LNCaP clone FGC (cell line): ENCODE measurements at regions not wholly inside any gene's neighbourhood (a gene's known extent, or its start where the extent isn't known, plus 50 kb on each side); places are given as distances from the start of the nearest gene placed in this dataset.

Source experiments
- DNase-seq: peaks from one replicate; pipeline ENCODE4 v3.0.0-alpha.2; 2011; ENCODE audit warnings: low read depth
- H3K4me3 ChIP-seq: 2 replicates; pipeline ENCODE4 v1.5.1; 2011; ENCODE audit warnings: mild to moderate bottlenecking, low read depth, low read length, control low read depth
- CTCF ChIP-seq: IDR thresholded peaks from 2 replicates; pipeline ENCODE4 v1.5.1; 2012; ENCODE audit warnings: mild to moderate bottlenecking; ENCODE audit not compliant: control insufficient read depth, insufficient read depth; ENCODE audit errors: extremely low read depth

GRCh38 chr3:55329849-55330248 lies 157.3 kb downstream of the WNT5A start:
- DNase-seq, result no peak
- no peak for TF ChIP-seq CTCF
- H3K4me3 ChIP-seq, result no peak overlapping the region

DNA sequence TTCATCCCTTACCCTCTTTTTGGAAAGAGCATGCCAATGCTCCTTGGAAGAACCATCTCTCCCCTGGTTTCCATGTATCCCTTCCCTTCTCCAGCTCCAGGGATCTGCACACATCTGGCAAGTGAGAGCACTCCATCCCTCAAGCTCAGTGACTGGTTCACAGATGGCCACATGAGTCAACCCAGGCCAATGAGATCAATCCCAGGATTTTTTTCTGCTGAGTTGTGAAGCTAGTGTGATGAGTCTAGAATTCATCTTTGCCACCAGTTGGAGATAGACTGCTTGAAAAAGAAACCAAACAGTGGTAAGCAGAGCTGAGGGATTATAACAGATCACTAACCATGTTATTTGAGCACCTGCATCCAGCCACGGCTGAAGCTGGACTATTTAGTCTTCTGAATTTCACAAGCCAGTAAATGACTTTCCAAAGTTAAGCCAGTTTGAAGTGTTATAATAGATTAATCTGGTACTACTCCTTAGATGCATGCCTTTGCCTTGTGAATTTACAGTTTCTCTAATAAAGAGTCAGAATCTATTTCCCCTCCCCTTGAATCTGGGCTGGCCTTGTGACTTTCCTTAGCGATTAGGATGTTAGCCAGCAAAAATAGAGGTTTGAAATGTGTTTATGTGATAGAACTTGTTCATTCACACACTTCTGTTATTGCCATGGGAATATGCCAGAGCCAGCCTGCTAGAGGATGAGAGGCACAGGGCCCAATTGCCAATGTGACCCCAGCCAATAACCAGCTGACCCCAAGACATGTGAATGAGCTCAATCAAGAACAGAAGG lies 159.8 kb downstream of the WNT5A start:
- H3K4me3 ChIP-seq, result no peak overlapping the region
- no peak for DNase-seq
- TF ChIP-seq CTCF, result no peak

GRCh38 chr3:55322638-55323037 lies 164.5 kb downstream of the WNT5A start:
- TF ChIP-seq CTCF, result no peak
- H3K4me3 ChIP-seq, result no peak overlapping the region
- no peak for DNase-seq

DNA sequence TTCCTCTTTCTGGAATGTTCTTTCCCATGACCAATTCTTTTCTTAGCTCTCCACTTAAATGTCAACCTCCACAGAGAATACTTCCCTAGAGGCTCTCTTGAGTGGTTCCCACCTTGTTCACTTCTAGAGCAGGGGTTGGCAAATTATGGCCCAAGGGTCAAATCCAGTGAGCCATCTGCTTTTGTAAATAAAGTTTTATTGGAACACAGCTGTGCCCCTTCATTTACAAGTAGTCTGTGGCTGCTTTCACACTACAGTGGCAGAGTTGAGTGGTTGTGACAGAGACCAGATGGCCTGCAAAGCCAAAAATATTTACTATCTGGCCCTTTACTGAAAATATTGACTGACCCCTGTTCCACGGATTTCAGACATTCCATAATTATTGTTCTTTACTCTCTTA lies 166.2 kb downstream of the WNT5A start:
- TF ChIP-seq CTCF, result no peak
- DNase-seq, result no peak
- H3K4me3 ChIP-seq, result no peak overlapping the region

DNA sequence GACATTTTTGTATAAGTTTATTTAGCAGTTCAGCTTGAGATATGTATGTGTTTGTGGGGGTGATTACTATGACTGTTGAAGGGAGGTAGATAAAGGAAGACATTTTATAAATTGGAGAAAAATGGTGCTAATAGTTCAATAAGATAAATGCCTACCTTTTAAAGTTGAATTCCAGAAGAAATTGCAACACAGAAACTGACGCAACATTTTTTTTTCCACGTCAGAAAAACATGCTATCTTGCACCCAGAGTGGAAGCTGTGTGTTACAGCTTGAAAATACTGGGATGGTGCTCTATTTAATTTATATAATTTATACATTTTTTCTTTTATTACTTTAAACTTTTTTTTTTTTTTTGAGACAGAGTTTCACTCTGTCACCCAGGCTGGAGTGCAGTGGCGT lies 171.7 kb downstream of the WNT5A start:
- DNase-seq, result no peak
- no peak for TF ChIP-seq CTCF
- H3K4me3 ChIP-seq, result no peak overlapping the region

- no peak overlapping the region for H3K4me3 ChIP-seq
- no peak for DNase-seq
- no peak for TF ChIP-seq CTCF
These were observed 173.4 kb downstream of the WNT5A start for GRCh38 chr3:55313666-55314065.

DNA sequence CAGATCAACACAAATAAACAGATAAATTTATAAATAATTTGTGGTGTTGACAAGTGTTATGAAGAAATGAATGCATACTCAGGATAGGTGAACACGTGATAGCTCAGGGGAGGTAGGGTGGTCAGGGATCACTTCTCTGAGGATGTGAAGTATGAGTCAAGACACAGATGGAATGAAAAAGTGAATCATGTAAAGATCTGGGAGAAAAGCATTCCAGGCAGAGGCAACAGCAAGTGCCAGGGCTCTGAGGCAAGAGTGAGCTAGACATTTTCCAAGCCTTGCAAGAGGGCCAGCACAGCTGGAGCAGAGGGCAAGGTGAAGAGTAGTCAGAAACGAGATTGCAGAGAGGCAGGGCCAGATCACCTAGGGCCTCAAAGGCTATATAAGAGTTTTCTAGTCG lies 177.8 kb downstream of the WNT5A start:
- H3K4me3 ChIP-seq, result no peak overlapping the region
- no peak for TF ChIP-seq CTCF
- no peak for DNase-seq
